BJ (cell line): ENCODE measurements at regions not wholly inside any gene's neighbourhood (a gene's known extent, or its start where the extent isn't known, plus 50 kb on each side); places are given as distances from the start of the nearest gene placed in this dataset.

Source experiments
- CTCF ChIA-PET: fragments of 350-600 bp; formaldehyde crosslinking; extraction: SDS; loops from one replicate; lab custom pipeline; 2021; ENCODE audit warnings: antibody characterized with exemption, inconsistent platforms; lab: Yijun Ruan, JAX
- POLR2A ChIA-PET: fragments of 300-600 bp; sonication (Branson Sonifier 250); formaldehyde crosslinking; extraction: SDS; loops from one replicate; lab custom pipeline; 2021; ENCODE audit warnings: antibody characterized with exemption; lab: Charles Lee
- DNase-seq: peaks from one replicate; pipeline ENCODE4 v3.0.0-alpha.2; 2011; ENCODE audit warnings: low read depth
- H3K27me3 ChIP-seq: 2 replicates; pipeline ENCODE4 v1.6.0; 2011; ENCODE audit warnings: low read length; ENCODE audit not compliant: control insufficient read depth, insufficient read depth
- H3K36me3 ChIP-seq: 2 replicates; pipeline ENCODE4 v1.5.1; 2011; ENCODE audit warnings: low read length; ENCODE audit not compliant: control insufficient read depth, insufficient read depth
- H3K4me3 ChIP-seq: 2 replicates; pipeline ENCODE4 v1.5.1; 2011; ENCODE audit warnings: low read depth, mild to moderate bottlenecking, control low read depth, low read length
- TF ChIP-seq, protein P1 (sequence below): IDR thresholded peaks from 2 replicates; pipeline ENCODE4 v1.5.1; 2011; ENCODE audit warnings: low read depth, mild to moderate bottlenecking, control low read depth, inconsistent platforms, low read length, moderate library complexity; ENCODE audit not compliant: insufficient read depth

DNA sequence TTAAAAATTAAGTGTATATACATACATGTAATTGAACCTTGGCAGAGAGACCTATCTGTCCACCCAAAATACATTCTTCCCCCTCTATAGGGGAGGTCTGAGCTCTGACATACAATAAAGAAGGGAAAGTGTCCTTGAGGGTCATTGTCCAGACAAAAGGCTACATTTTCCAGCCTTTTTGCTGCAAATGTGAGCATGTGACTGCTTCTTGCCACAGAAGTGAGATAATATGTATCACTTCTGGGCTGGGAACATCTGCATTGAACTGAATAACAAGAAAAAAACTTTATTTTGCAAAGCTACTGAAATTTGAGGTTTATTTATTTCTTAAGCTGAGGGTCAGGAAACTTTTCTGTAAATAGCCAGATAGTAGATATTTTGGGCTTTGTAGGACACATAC lies 131.3 kb downstream of the TBC1D30 start:
- H3K4me3 ChIP-seq = no peak overlapping the region
- TF ChIP-seq, protein P1, sequence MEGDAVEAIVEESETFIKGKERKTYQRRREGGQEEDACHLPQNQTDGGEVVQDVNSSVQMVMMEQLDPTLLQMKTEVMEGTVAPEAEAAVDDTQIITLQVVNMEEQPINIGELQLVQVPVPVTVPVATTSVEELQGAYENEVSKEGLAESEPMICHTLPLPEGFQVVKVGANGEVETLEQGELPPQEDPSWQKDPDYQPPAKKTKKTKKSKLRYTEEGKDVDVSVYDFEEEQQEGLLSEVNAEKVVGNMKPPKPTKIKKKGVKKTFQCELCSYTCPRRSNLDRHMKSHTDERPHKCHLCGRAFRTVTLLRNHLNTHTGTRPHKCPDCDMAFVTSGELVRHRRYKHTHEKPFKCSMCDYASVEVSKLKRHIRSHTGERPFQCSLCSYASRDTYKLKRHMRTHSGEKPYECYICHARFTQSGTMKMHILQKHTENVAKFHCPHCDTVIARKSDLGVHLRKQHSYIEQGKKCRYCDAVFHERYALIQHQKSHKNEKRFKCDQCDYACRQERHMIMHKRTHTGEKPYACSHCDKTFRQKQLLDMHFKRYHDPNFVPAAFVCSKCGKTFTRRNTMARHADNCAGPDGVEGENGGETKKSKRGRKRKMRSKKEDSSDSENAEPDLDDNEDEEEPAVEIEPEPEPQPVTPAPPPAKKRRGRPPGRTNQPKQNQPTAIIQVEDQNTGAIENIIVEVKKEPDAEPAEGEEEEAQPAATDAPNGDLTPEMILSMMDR = no peak

GRCh38 chr12:64965920-64966319 lies 141.5 kb downstream of the TBC1D30 start:
- Histone ChIP-seq H3K4me3 (no peak overlapping the region), H3K36me3 (no peaks in the 10 kb centered on the region), H3K27me3 (peaks cover 4% of the 10 kb centered on the region; the same call in 1 of the 2 replicates)
- ChIA-PET CTCF (no interaction called here), POLR2A (no interaction called here)
- no peak for DNase-seq
- TF ChIP-seq, protein P1 = no peak

More for the DNA sequence above, 131.3 kb downstream of the TBC1D30 start:
- no peak for DNase-seq
- CTCF ChIA-PET = interaction anchor here (0.5 kb wide), 1 partner anchor 8 kb away, joined by 3 read pairs; no protein-coding TSS in a partner anchor
- Histone ChIP-seq H3K36me3 (no peaks in the 10 kb centered on the region), H3K27me3 (peaks cover 2% of the 10 kb centered on the region; the same call in 1 of the 2 replicates)
- POLR2A ChIA-PET = no interaction called here

GRCh38 chr12:64968989-64969819 lies 144.8 kb downstream of the TBC1D30 start:
- H3K36me3 ChIP-seq = no peaks in the 10 kb centered on the region
- DNase-seq = peak; percentile 26
- CTCF ChIA-PET = no interaction called here
- POLR2A ChIA-PET = no interaction called here
- H3K4me3 ChIP-seq = no peak overlapping the region
- TF ChIP-seq, protein P1 = no peak
- H3K27me3 ChIP-seq = peaks cover 4% of the 10 kb centered on the region; the same call in 1 of the 2 replicates

DNA sequence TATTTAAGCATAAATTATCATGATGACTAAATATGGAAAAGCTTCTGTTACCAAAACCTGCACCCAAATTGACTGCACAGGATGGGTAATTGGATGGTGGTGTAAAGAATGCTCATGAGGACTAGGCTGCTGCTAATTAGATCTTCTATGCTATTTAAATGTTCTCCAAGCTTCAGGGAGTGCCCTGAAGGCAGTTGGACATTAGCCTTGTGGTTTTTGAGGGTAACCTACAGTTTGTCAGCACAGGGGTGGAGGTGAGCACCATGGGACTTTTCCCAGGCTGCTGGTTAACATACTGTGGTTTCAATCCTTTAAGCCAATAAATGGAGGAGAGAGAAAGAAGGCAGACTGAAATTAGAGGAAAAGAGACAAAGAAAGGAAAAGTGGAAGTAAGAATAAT lies 145.0 kb downstream of the WIF1 start:
- H3K4me3 ChIP-seq = no peak overlapping the region
- no peaks in the 10 kb centered on the region for H3K27me3 ChIP-seq
- no peaks in the 10 kb centered on the region for H3K36me3 ChIP-seq
- TF ChIP-seq, protein P1 = no peak
- CTCF ChIA-PET = interaction anchor here (1.0 kb wide), 1 partner anchor 62 kb away, joined by 3 read pairs; no protein-coding TSS in a partner anchor
- no peak for DNase-seq
- POLR2A ChIA-PET = no interaction called here

GRCh38 chr12:64983771-64984278 lies 137.3 kb downstream of the WIF1 start:
- Histone ChIP-seq H3K4me3 (no peak overlapping the region), H3K27me3 (no peaks in the 10 kb centered on the region), H3K36me3 (no peaks in the 10 kb centered on the region)
- DNase-seq = no peak
- TF ChIP-seq, protein P1 = no peak
- POLR2A ChIA-PET = no interaction called here
- CTCF ChIA-PET = interaction anchor here (0.6 kb wide), 1 partner anchor 76 kb away, joined by 4 read pairs; no protein-coding TSS in a partner anchor
